Karpas-422 (cell line): ENCODE measurements at regions not wholly inside any gene's neighbourhood (a gene's known extent, or its start where the extent isn't known, plus 50 kb on each side); places are given as distances from the start of the nearest gene placed in this dataset.

ENCODE experiments used
- DNase-seq: peaks from one replicate; pipeline ENCODE4 v3.0.0-alpha.2; 2015
- H2AFZ ChIP-seq: fragments of 200-600 bp; sonication (generic); 2 replicates; pipeline ENCODE4 v1.6.1; 2014; ENCODE audit warnings: antibody characterized with exemption, low read length, mixed read lengths
- H3K27ac ChIP-seq: fragments of 200-600 bp; sonication (generic); 2 replicates; pipeline ENCODE4 v1.5.1; 2014; ENCODE audit warnings: mild to moderate bottlenecking, low read length, moderate library complexity
- H3K27me3 ChIP-seq: fragments of 200-600 bp; sonication (generic); 2 replicates; pipeline ENCODE4 v1.6.1; 2014; ENCODE audit warnings: low read length, mixed read lengths
- H3K36me3 ChIP-seq: fragments of 200-600 bp; sonication (generic); 2 replicates; pipeline ENCODE4 v1.6.1; 2014; ENCODE audit warnings: low read length, mixed read lengths; ENCODE audit not compliant: insufficient read depth
- H3K4me1 ChIP-seq: fragments of 200-600 bp; sonication (generic); 2 replicates; pipeline ENCODE4 v1.6.1; 2014; ENCODE audit warnings: mild to moderate bottlenecking, low read length, mixed read lengths
- H3K4me2 ChIP-seq: fragments of 200-600 bp; sonication (generic); 2 replicates; pipeline ENCODE4 v1.6.1; 2014; ENCODE audit warnings: low read length, low read depth, mild to moderate bottlenecking; ENCODE audit not compliant: poor library complexity, severe bottlenecking
- H3K4me3 ChIP-seq: fragments of 200-600 bp; sonication (generic); 2 replicates; pipeline ENCODE4 v1.5.1; 2014; ENCODE audit warnings: mild to moderate bottlenecking, antibody characterized with exemption, low read length, mixed read lengths
- H3K79me2 ChIP-seq: fragments of 200-600 bp; sonication (generic); 2 replicates; pipeline ENCODE4 v1.6.1; 2014; ENCODE audit warnings: mild to moderate bottlenecking, low read length, mixed read lengths
- H3K9ac ChIP-seq: fragments of 200-600 bp; sonication (generic); 2 replicates; pipeline ENCODE4 v1.6.0; 2014; ENCODE audit warnings: low read length
- H3K9me2 ChIP-seq: fragments of 200-600 bp; sonication (generic), shearing (Covaris generic); replicated peaks from 2 replicates; pipeline ENCODE4 v1.6.0; 2014; ENCODE audit warnings: mild to moderate bottlenecking, low read length, moderate library complexity; ENCODE audit not compliant: insufficient read depth
- H3K9me3 ChIP-seq: fragments of 300-700, 200-600 bp; sonication (generic); 2 replicates; pipeline ENCODE4 v1.6.1; 2014; ENCODE audit warnings: low read length, mixed read lengths
- H4K20me1 ChIP-seq: fragments of 200-600 bp; sonication (generic); 2 replicates; pipeline ENCODE4 v1.6.1; 2014; ENCODE audit warnings: mild to moderate bottlenecking, antibody characterized with exemption, low read length, low read depth; ENCODE audit not compliant: insufficient read depth

GRCh38 chr12:60191676-60192359, 596.0 kb downstream of the SLC16A7 start:
- Histone ChIP-seq H3K27me3 (no peaks in the 10 kb centered on the region), H3K27ac (no peak overlapping the region), H2AFZ (no peak overlapping the region), H4K20me1 (no peaks in the 10 kb centered on the region), H3K79me2 (no peaks in the 10 kb centered on the region), H3K4me1 (no peaks in the 10 kb centered on the region), H3K9me3 (peaks cover 3% of the 10 kb centered on the region; the same call in 1 of the 2 replicates), H3K9ac (no peak overlapping the region), H3K9me2 (no peaks in the 10 kb centered on the region), H3K36me3 (no peaks in the 10 kb centered on the region), H3K4me3 (no peak overlapping the region), H3K4me2 (no peak overlapping the region)
- DNase-seq: no peak

DNA sequence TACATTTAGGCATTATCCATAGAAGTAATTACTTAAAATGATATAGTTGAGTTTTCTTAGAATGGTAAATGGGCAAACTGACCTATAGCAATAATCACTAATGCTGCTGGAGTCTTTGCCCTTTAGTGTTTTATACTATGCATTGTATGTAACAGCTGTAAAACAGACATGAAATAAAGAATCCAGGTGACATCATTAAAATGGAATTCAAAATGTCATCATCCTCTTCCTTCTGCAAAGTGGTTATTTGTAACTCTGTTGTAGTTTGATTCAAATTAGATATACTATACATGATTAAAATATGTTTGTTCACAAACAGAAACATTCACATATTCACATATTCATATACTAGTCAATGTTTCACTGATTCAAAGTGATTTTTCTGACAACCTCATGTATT, 598.8 kb downstream of the SLC16A7 start:
- DNase-seq: no peak
- H2AFZ ChIP-seq: no peak overlapping the region
- no peaks in the 10 kb centered on the region for H4K20me1 ChIP-seq
- no peak overlapping the region for H3K4me2 ChIP-seq
- no peak overlapping the region for H3K27ac ChIP-seq
- no peaks in the 10 kb centered on the region for H3K79me2 ChIP-seq
- no peaks in the 10 kb centered on the region for H3K36me3 ChIP-seq
- no peaks in the 10 kb centered on the region for H3K27me3 ChIP-seq
- no peaks in the 10 kb centered on the region for H3K9me2 ChIP-seq
- peaks cover 4% of the 10 kb centered on the region; the same call in 1 of the 2 replicates for H3K9me3 ChIP-seq
- H3K9ac ChIP-seq: no peak overlapping the region
- no peaks in the 10 kb centered on the region for H3K4me1 ChIP-seq
- H3K4me3 ChIP-seq: no peak overlapping the region

DNA sequence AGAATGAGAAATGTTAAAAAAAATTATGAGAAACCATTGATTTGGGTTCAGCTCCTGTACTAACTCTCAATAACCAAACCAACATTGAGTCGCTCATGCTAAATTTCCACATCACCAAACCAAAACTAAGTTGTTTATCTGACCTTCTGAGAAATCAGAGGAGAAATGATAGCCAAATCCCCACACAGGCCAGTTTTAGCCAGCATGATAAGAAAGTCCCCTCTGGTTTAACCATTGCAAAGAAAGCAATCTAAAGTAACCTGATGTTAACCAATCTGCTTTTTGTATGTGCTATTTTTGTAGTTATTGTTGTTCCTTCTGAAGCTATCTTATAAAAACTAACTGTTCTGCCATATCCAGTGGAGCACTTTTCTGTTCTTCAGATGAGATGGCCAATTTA, 599.7 kb downstream of the SLC16A7 start:
- DNase-seq: no peak
- H3K79me2 ChIP-seq: no peaks in the 10 kb centered on the region
- H3K27me3 ChIP-seq: no peaks in the 10 kb centered on the region
- H3K4me3 ChIP-seq: no peak overlapping the region
- H3K9ac ChIP-seq: no peak overlapping the region
- no peaks in the 10 kb centered on the region for H3K4me1 ChIP-seq
- H3K27ac ChIP-seq: no peak overlapping the region
- no peak overlapping the region for H3K4me2 ChIP-seq
- no peaks in the 10 kb centered on the region for H3K9me2 ChIP-seq
- H2AFZ ChIP-seq: no peak overlapping the region
- no peaks in the 10 kb centered on the region for H3K36me3 ChIP-seq
- 0 out of 2 replicates have a peak, but pooled peaks cover 4% of the 10 kb centered on the region for H3K9me3 ChIP-seq
- no peaks in the 10 kb centered on the region for H4K20me1 ChIP-seq

GRCh38 chr12:60196366-60196765, 600.5 kb downstream of the SLC16A7 start:
- H3K9ac ChIP-seq: no peak overlapping the region
- no peaks in the 10 kb centered on the region for H3K79me2 ChIP-seq
- no peaks in the 10 kb centered on the region for H3K9me2 ChIP-seq
- no peaks in the 10 kb centered on the region for H4K20me1 ChIP-seq
- H3K4me2 ChIP-seq: no peak overlapping the region
- no peak overlapping the region for H2AFZ ChIP-seq
- no peak overlapping the region for H3K27ac ChIP-seq
- no peak for DNase-seq
- H3K36me3 ChIP-seq: no peaks in the 10 kb centered on the region
- no peak overlapping the region for H3K4me3 ChIP-seq
- no peaks in the 10 kb centered on the region for H3K4me1 ChIP-seq
- 0 out of 2 replicates have a peak, but pooled peaks cover 4% of the 10 kb centered on the region for H3K9me3 ChIP-seq
- H3K27me3 ChIP-seq: no peaks in the 10 kb centered on the region

- no peak for DNase-seq
- H3K9me2 ChIP-seq: no peaks in the 10 kb centered on the region
- H2AFZ ChIP-seq: no peak overlapping the region
- no peaks in the 10 kb centered on the region for H3K27me3 ChIP-seq
- H3K27ac ChIP-seq: no peak overlapping the region
- no peaks in the 10 kb centered on the region for H4K20me1 ChIP-seq
- no peaks in the 10 kb centered on the region for H3K79me2 ChIP-seq
- H3K4me3 ChIP-seq: no peak overlapping the region
- 0 out of 2 replicates have a peak, but pooled peaks cover 4% of the 10 kb centered on the region for H3K9me3 ChIP-seq
- no peaks in the 10 kb centered on the region for H3K36me3 ChIP-seq
- H3K4me2 ChIP-seq: no peak overlapping the region
- H3K9ac ChIP-seq: no peak overlapping the region
- H3K4me1 ChIP-seq: no peaks in the 10 kb centered on the region
Observed at GRCh38 chr12:60197589-60197988, 601.8 kb downstream of the SLC16A7 start.

- H3K79me2 ChIP-seq: no peaks in the 10 kb centered on the region
- no peaks in the 10 kb centered on the region for H3K4me1 ChIP-seq
- 0 out of 2 replicates have a peak, but pooled peaks cover 4% of the 10 kb centered on the region for H3K9me3 ChIP-seq
- no peak overlapping the region for H3K27ac ChIP-seq
- no peak for DNase-seq
- no peaks in the 10 kb centered on the region for H4K20me1 ChIP-seq
- H3K9ac ChIP-seq: no peak overlapping the region
- no peak overlapping the region for H2AFZ ChIP-seq
- no peak overlapping the region for H3K4me2 ChIP-seq
- no peaks in the 10 kb centered on the region for H3K27me3 ChIP-seq
- no peaks in the 10 kb centered on the region for H3K36me3 ChIP-seq
- H3K4me3 ChIP-seq: no peak overlapping the region
- H3K9me2 ChIP-seq: no peaks in the 10 kb centered on the region
Observed at GRCh38 chr12:60201891-60202290, 606.1 kb downstream of the SLC16A7 start.

DNA sequence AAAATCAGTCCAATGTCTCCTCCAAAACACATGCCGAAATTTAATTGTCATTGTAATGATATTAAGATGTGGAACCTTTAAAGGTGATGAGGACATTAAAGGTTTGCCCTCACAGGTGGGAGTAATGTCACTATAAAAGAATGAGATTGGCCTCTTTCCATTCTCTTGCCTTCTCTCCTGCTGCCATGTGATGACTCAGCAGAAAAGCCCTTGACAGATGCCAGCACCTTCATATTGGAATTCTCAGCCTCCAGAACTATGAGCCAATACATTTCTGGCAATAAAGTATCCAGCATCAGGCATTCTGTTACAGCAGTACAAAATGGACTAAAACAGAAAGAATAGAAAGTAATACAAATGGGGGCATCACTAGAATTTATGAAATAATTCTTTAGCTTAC, 609.7 kb downstream of the SLC16A7 start:
- Histone ChIP-seq H3K4me1 (no peaks in the 10 kb centered on the region), H3K4me2 (no peak overlapping the region), H4K20me1 (no peaks in the 10 kb centered on the region), H3K9me3 (no peaks in the 10 kb centered on the region), H2AFZ (no peak overlapping the region), H3K9ac (no peak overlapping the region), H3K4me3 (no peak overlapping the region), H3K36me3 (no peaks in the 10 kb centered on the region), H3K27ac (no peak overlapping the region), H3K9me2 (no peaks in the 10 kb centered on the region), H3K27me3 (no peaks in the 10 kb centered on the region), H3K79me2 (no peaks in the 10 kb centered on the region)
- no peak for DNase-seq

- Histone ChIP-seq H4K20me1 (no peaks in the 10 kb centered on the region), H3K9me3 (no peaks in the 10 kb centered on the region), H3K9ac (no peak overlapping the region), H3K27me3 (no peaks in the 10 kb centered on the region), H3K27ac (no peak overlapping the region), H3K4me2 (no peak overlapping the region), H3K9me2 (no peaks in the 10 kb centered on the region), H3K79me2 (no peaks in the 10 kb centered on the region), H3K4me1 (no peaks in the 10 kb centered on the region), H3K36me3 (no peaks in the 10 kb centered on the region), H2AFZ (no peak overlapping the region), H3K4me3 (no peak overlapping the region)
- no peak for DNase-seq
Observed at GRCh38 chr12:60209521-60209920, 613.7 kb downstream of the SLC16A7 start.
